GM21423 (cell line): ENCODE measurements at regions not wholly inside any gene's neighbourhood (a gene's known extent, or its start where the extent isn't known, plus 50 kb on each side); places are given as distances from the start of the nearest gene placed in this dataset.
A peak's percentile ranks its signal among the peaks of the same experiment; 100 is the strongest.

Experiments
- ATAC-seq: cut with Tn5 transposase; IDR thresholded peaks from one replicate; pipeline ENCODE4 v1.9.1; 2021; ENCODE audit warnings: mild to moderate bottlenecking, moderate library complexity; ENCODE audit not compliant: unreplicated experiment

GRCh38 chr12:88413646-88414045, 166.6 kb downstream of the KITLG start:
- no peak for ATAC-seq

DNA sequence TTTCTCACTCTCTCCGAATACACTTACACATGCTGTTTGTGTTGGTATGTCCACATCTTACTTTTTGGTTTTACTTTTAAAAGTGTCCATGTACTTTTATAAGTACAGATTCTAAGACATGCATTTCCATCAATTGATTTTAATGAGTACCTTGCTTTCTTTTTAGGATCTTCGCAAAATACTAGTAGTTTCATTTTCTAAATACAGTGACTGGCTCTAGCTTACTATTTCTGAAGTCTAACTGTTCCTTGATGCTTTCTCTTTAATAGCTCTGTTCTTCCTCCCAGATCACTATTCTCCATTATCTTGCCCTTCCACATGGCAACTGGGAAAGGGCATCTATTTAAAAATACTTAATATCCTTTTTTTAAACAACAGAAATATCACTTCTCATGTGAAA, 164.1 kb downstream of the KITLG start:
- ATAC-seq: no peak

DNA sequence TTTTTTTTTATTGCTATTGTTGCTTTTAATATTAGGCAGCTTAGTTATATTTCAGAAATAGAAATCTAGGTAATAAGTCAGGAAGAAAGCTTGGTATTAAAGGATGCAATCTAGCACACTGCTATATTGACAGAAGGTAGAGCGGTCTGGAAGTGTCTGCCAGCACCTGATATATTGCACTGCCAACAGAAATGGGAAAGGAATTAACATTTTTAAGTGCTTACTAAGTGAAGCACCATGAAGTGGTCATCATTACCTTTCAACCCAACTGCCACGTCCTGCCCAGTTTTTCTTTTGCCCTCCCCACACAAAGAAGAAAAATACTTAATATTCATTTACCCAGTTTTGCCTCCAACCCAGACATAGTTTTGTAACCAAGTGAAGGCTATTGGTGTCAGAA, 163.5 kb downstream of the KITLG start:
- no peak for ATAC-seq

GRCh38 chr12:88417531-88417930, 162.7 kb downstream of the KITLG start:
- no peak for ATAC-seq

GRCh38 chr12:88418856-88419497, 161.3 kb downstream of the KITLG start:
- ATAC-seq: no peak

DNA sequence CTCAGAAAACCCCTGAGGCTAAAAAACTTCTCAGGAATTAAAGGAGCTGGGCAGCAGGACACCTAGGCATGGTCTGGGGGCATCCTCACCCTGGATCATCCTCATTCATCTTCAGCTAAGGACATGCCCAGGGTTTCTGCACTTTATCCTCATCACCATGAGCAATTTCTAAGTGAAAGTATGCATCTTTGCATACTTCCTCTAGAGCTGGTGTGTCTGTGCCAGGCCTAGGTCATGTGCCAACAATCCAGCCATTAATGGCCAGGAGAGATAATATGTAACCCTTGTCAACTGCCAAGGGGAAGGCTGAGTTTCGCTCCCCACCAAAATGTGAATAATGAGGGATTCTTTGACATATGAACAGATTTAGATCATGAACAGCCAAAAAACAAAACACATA, 160.5 kb downstream of the KITLG start:
- ATAC-seq: no peak

DNA sequence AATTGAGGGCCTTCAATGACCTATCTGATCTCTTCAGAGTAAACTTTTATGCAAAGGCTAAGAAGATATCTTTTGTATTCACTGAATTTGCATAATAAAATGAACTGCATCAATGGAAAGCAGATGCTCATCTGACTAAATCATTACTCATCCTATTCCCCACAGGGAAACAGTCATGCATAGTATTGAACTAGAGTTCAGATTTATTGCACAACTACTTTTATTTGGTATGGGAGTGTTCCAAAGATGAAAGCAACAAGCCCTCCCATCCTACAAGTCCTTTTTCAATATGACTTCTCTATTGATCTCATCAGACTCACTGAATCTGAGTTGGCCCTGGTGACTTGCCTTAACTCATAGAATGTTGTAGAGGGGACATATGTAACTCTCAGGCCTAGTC, 159.8 kb downstream of the KITLG start:
- no peak for ATAC-seq

GRCh38 chr12:88424791-88425730, 155.2 kb downstream of the KITLG start:
- ATAC-seq: no peak

DNA sequence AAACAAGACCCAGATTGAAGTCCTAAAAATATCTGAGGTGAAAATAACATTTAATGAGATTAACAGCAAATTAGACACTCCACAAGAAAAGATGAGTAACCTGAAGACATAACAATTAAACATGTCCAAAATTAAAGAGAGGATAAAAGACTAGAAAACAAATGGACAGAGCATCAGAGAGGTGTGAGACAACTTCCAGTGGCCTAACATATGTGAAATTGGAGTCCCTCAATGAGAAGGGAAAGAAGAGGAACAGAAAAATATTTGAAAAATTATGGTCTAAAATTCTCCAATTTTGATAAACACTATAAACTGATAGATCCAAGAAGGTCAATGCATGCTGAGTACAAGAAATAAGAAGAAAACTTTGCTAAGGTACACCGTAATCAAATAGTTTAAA, 151.9 kb downstream of the KITLG start:
- no peak for ATAC-seq

DNA sequence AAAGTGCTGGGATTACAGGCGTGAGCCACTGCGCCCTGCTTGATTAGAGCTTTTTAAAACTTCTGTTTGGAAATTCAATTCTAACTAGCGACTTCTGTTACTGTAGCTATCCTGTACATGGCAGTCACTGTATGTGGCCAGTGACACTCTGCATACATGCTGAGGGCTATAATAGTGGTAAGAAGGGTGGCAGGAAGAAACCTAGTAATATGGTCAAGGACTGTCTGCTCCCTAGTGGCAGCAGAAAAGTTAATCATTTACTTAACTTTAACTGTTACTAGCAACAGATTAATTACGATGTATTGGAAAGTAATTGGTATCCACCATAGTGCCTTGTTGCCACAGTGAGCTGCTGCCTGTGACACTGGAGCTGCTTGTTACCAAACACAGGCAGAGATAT, 149.0 kb downstream of the KITLG start:
- no peak for ATAC-seq

DNA sequence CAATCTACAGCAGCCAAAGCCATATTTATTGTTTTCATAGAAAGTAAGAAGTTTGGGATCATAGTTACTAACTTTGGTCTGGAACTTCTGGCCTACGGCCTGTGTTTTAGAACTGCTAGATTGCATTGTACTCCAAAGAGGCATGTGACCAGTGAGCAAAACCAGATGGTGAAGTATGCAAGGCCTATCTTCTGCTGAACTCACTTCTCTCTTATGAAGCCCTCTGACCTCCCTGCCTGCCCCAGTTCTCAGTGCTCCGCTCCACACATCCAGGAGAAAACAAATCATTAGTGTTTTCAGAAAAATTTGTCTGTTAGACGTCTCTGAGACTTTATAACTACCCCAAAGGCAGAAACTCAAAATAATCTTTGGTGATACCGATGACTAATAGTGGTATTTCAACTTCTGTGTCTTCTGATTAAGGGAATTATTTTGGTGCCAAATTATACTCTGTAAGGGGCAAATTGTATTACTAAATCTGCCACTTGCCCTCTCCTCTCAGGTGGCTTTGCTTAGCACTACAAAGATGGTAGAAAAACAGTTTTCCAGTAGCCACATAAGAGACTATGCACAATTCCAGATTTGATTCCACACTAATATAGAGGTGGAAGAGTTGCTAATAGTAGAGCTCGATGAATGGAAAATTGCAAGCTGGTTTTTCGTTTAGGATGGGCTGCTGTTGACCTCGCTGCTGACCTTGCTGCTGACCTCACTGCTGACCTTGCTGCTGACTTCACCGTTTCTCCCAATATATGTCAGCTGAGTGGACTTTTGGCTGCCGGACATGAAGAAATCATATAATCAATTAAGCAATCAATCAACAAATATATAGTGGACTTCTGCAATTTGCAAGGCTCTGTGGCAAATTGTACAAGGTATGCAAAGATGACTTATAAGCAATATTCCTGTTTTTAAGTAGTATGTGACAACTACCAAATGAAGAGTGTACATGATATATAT, 147.5 kb downstream of the KITLG start:
- no peak for ATAC-seq

- ATAC-seq: peak; percentile 62
These were observed 146.1 kb downstream of the KITLG start for GRCh38 chr12:88433997-88434703.

DNA sequence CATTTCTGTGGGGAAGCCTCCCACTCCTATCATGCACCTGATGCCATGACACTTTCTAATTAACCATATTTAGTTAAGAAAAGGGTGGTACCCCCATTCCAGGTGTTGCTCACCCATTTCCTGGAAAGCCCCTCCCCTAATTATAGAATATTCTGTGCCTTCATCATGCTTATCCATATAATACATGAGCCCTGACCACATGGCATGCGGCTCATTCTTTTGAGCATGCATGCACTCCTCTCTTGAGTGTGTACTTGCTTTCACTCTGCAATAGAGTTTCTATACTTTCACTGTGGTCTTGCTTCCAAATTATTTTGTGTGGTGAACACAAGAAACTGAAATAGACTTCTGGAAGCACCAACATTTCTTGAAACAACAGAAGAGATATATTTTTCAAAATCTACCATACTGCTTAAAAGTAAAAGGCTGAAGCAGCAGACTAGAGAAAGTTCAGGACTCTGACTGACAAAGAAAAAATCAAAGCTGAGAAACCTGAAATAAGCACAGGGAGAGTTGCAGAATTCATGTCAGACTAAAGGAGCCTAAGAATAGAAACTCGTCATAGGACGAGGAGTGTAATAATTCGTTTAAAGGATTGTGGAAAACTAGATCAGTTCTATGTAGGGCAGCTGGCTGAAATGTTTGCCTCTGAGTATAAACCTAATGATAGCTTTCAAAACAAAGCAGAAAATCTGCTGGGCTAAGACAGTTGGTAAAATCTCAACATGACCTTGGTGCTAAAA, 144.8 kb downstream of the KITLG start:
- no peak for ATAC-seq

- ATAC-seq: no peak
These were observed 143.0 kb downstream of the KITLG start for GRCh38 chr12:88437226-88437625.
